DMS79 treated with DMSO at 0.1 percent for 48 hours (cell line): ENCODE measurements at regions not wholly inside any gene's neighbourhood (a gene's known extent, or its start where the extent isn't known, plus 50 kb on each side); places are given as distances from the start of the nearest gene placed in this dataset.
"Not testable (repeated sequence)": the region's sequence is repeated elsewhere in the genome, so short reads cannot be mapped to it uniquely, and the experiment has no call there.

Source experiments
- DNase-seq: peaks from one replicate; lab custom pipeline; 2025; lab: John Stamatoyannopoulos, UW

- DNase-seq: no peak
Measured at GRCh38 chr1:214143006-214143992, 137.7 kb upstream of the SMYD2 start.

DNA sequence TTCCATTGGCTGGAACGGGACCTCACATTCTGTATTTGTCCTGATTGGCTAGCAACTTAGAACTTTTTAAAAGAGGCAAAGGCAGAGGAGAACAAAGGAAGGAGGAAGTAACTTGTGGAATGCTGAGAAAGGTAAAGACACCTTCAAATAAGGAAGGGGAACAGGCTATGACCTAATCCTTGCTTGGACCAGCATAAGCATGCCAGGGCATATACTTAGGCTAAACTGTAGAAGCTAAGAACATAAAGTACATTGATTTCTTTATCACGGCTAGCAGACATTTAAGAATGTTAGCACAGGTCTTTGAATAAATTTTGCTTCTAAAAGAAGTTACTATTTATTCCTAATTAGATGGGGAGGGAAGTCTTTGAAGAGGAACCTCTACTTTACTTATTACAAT is 136.4 kb upstream of the SMYD2 start:
- DNase-seq: not testable (repeated sequence)

- no peak for DNase-seq
Measured at GRCh38 chr1:214146523-214146922, 134.4 kb upstream of the SMYD2 start.

- DNase-seq: no peak
Measured at GRCh38 chr1:214154596-214155292, 126.2 kb upstream of the SMYD2 start.

DNA sequence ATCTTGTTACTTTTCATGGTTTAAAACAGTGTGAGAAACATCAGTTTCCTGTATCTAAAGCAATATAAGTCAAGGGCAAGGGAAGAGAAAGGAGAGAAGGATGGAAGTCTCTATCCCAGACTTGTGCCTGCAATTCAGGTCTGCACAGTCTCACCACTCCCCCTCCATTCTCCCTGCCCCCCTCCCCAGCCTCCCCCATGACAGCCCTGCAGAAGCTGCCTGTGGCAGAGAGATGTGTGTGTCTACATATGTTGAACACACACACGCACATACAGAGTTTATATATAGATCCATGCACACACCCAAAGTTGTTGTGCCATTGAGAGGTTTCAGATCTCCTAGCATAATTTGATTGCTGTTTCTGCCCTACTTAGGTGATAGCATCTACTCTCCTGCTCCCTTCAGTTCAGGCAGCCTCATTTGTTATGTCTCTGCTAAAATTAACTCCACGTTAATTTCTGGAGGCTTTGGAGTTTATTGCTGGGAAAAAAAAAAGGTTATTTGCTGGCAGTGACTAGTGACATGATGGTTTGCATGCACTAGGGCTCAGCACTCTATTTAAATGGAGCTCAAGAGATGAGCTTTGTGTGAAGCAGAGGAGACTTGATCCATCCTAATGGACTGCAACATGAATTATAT is 124.9 kb upstream of the SMYD2 start:
- DNase-seq: no peak

DNA sequence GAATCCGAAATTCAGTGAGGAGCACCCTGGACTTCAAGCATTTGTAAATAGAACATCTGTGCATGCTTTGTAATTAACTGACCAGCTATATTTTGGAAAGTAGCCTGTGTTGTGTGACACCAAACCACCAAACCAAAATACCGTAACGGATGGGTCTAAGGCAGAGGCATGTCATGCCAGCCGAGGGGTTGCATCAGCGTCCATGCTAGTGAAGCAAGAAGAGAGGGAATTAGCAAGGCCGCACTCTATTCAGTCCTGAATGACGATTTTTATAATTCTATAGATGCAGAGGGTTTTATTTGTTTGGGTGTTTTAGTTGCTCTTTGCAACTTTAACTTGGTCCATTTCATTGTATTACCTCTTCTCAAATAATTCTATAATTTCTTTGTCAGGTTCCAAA is 116.8 kb upstream of the SMYD2 start:
- DNase-seq: no peak

GRCh38 chr1:214165850-214166374 is 115.0 kb upstream of the SMYD2 start:
- no peak for DNase-seq

DNA sequence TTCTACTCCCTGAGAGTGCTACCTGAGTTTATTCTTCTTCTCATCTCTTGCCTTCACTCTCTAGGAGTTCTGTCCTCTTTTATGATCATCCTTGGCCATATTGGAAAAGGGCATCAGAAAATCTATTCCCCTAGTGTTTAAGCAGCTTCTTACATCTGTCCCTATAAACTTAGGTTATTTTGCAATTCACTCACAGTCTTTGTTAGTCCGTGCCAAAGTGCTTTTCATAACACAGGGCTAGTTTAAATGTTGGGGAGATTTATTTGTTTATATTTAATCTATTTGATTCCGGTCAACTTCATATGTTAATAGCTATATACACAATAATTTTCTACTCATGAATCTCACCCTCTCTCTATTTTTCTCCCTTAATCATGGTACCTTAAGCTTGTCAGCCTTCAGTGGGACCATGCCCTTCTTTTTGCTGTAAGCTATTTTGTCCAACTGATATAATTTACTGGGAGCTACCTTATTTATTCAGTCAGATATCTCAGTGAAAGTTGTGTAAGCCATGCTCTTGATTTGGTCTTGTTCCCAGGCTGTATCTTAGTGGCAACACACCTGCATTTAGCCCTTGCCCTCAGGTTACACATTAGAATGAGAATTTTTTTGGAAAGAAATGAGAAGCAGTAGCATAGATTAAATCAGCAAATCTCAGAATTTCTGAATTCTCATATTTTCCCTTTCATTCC is 106.3 kb upstream of the SMYD2 start:
- no peak for DNase-seq

- DNase-seq: no peak
Measured at GRCh38 chr1:214178102-214178501, 102.9 kb upstream of the SMYD2 start.

DNA sequence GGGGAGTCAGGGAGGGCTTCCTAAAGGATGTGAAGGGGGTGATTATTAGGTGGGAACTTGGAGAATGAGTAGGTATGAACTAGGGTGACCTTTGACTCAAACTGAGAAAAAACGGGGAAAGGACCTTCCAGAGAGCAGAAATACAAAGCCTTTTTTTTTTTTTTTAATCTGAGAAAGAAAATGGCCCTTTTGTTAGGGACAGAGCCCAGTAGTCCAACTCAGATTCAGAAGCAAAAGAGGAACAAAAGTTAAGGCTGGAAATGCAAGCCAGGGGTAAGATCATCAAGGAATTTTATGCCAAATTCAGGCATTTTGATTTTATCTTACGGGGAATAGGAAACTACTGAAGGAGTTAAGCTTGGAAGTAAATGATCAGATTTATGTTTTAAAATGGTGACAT is 96.0 kb upstream of the SMYD2 start:
- no peak for DNase-seq

DNA sequence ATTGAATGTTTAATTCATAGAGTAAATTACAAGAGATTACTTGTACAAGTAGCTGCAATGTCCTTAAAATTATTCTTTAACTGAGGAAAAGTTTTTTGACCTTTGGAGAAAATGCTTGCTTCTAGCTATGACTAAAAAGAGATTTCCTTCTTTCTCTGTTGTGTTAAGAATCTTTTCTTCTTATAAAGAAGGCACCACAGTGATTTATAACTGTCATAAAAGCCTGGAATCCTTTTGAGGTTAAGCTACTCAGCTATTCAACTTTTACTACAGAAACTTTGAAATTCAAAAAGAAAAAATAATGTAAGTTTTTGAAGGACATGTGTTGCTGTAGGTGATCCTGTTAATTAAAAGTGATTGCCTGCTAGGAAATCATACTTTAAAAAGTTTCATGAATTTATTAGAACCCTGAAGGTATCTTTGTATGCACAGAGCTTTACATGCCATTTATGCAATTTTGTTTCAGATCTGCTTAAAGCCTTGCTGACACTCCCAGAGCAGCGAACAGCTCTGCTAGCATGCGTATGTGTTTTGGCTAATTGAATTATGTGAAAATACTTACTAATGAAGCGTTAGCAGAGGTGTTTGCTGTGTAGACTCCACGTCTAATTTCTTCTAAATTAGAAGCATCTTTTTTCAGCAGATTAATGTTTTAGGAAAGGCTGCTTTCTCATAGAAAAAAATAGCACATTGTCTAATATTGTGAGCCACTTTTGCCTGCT is 94.7 kb upstream of the SMYD2 start:
- DNase-seq: no peak

GRCh38 chr1:214187121-214187900 is 93.6 kb upstream of the SMYD2 start:
- DNase-seq: no peak

DNA sequence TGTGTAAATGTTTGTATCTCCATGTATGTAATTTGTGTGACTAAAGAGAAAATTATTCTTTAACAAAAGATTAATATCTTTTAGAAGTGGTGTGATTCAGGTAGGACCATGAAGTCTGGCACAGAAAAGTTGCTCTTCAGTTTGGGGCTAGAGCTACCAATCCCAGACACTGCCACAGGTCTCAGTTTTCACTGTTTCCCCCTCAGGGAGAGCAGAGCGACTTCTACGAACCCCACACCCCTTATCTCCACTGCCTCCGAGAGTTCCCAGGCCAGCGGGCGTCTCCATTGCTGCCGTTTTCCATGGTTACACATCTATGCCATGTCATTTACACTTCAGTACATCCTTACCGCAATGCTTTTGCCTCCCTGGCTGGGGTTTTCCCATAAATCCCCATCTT is 93.0 kb upstream of the SMYD2 start:
- DNase-seq: no peak

- DNase-seq: no peak
Measured at GRCh38 chr1:214188835-214189234, 92.1 kb upstream of the SMYD2 start.

- no peak for DNase-seq
Measured at GRCh38 chr1:214192825-214193643, 87.9 kb upstream of the SMYD2 start.

GRCh38 chr1:214193691-214194090 is 87.3 kb upstream of the SMYD2 start:
- no peak for DNase-seq

DNA sequence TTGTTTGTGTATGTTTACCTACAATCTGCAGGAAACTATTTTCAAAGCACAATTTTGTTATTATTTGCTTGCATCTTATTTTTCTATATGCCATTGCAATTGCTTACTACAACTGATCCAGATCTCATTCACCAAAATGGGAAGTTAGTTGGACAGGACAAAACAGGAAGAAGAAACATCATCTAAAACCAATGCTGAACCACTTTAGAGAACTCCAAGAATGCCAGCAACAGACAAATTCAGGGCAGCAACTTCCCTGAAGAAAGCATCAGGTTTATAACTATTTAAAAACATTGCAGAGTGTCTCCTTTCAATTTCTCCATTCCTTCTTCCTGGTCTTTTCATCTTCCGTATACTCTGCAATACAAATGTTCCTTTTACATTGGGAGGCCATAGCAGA is 82.4 kb upstream of the SMYD2 start:
- no peak for DNase-seq

GRCh38 chr1:214199585-214199984 is 81.4 kb upstream of the SMYD2 start:
- no peak for DNase-seq

GRCh38 chr1:214202992-214203391 is 78.0 kb upstream of the SMYD2 start:
- no peak for DNase-seq

GRCh38 chr1:214205053-214205452 is 75.9 kb upstream of the SMYD2 start:
- no peak for DNase-seq
